ENCODE measurements at regions not wholly inside any gene's neighbourhood (a gene's known extent, or its start where the extent isn't known, plus 50 kb on each side); places are given as distances from the start of the nearest gene placed in this dataset.

DNA sequence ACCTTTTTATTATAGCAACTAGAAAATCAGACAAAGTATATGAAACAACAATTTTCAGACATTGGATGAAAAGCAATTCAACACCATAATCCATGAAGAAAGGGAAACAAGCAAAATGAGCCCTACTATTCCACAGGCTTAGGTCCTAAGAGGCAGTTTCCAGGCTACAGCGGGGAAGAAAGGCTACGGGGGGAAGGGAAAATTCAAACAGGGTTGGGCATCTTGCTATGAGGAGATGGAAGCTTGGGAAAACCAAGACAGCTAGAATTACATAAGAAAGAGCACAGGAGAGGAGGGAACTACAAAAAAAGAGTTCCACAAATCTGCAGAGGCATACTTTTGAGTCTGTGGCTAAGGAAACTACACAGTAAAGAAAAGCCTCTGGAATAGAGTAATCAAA is 356.0 kb upstream of the CLEC14A start:
- TF ChIP-seq GATA2 (IDR thresholded peaks at IDR 0.05; ENCODE audit: low read depth, low read length) (no peak), GATA3 (IDR thresholded peaks at IDR 0.05; ENCODE audit: low read depth, low read length) (no peak)

All from SH-SY5Y (cell line).